HG03469 (cell line): ENCODE measurements at regions not wholly inside any gene's neighbourhood (a gene's known extent, or its start where the extent isn't known, plus 50 kb on each side); places are given as distances from the start of the nearest gene placed in this dataset.
"Not testable (repeated sequence)": the region's sequence is repeated elsewhere in the genome, so short reads cannot be mapped to it uniquely, and the experiment has no call there.

ENCODE experiments used
- ATAC-seq: cut with Tn5 transposase; IDR thresholded peaks from one replicate; pipeline ENCODE4 v1.9.1; 2021; ENCODE audit warnings: mild to moderate bottlenecking, moderate library complexity, moderate number of reproducible peaks; ENCODE audit not compliant: unreplicated experiment

DNA sequence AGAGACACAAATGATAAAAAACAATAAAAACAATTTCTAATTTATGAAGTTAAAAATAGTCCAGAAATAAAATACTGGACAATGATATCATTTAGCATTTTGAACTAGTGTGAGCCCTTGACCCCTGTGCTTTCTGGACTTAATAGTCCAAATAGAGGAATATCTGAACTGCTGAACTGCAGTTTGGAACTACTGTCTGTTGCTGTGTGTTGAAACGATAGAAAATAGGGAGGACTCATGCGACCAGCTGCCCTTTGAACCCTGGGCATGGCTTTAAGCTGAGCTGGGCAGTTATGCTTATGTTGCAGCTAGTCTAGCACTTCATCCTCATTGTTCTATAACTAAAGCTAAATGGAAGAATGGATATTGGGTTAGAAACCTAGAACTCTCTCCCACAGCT, 99.5 kb downstream of the FMR1NB start:
- no peak for ATAC-seq

DNA sequence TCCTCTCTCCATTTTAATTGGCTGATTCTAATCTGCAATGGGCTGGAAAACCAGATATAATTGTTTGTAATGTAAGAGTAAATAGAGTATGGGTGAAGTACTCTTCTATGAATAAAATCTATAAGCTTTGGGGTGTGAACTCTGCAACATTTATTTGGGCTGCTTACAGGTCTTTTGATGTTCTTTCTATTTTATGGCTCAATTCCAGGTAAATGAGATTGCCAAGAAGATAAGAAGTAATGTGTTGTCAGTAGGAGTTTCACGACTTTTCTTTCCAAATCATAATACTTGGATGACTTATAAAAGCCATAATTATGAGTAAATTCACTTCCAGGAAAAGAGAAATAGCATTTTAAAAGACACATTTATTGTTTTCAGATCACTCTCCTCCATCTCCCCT, 103.5 kb downstream of the FMR1NB start:
- ATAC-seq, result no peak

DNA sequence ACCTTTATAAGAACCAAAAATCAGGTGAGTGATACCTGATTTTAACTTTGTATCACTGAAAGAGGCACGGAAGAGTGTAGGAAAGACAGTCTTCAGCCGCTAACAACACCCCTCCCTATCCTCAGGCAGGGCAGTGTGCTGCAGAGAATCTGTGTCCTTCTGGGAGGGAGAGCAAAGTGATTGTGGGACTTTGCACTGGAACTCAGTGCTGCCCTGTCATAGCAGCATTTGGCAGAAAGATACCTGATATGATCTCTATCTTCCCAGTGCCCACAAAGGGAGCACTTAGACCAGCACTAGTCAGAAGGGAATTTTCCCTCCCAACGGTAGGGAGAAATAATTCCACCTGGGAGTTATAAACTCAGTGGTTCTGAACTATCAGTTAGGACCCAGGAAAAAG, 139.0 kb downstream of the FMR1NB start:
- ATAC-seq, result no peak

DNA sequence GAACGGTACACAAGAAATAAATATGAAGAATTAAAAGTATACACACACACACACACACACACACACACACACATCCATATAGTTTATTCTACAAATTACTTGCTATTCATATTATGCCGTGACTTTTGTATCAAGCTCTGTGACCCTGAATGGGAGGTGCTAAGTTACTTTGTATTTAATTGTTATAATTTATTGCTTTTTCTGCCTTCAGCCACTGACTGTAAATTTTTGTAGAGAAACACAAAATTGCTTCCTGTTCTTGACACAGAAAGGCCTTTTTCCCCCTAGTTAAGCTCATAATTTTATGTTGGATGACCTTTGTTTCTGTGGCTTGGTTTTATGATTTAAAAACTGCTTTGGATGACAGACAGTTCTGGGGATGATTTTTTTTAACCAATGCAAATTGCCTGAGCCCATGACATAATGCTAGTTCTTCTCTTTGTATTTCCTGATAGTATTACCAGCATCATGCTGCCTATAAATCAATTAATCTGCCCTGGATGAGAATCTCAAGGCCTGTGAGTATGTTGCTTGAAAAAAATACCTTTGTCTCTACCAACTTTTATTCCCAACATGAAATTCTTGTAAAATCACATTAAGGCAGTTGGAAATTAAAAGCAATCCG, 140.0 kb downstream of the FMR1NB start:
- no peak for ATAC-seq

DNA sequence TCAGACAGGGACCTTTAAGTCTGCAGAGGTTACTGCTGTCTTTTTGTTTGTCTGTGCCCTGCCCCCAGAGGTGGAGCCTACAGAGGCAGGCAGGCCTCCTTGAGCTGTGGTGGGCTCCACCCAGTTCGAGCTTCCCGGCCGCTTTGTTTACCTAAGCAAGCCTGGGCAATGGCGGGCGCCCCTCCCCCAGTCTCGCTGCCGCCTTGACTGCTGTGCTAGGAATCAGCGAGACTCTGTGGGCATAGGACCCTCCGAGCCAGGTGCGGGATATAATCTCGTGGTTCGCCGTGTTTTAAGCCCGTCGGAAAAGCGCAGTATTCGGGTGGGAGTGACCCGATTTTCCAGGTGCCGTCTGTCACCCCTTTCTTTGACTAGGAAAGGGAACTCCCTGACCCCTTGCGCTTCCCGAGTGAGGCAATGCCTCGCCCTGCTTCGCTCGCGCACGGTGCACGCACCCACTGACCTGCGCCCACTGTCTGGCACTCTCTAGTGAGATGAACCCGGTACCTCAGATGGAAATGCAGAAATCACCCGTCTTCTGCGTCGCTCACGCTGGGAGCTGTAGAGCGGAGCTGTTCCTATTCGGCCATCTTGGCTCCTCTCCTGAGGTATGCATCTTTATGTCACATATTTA, 147.9 kb downstream of the FMR1NB start:
- ATAC-seq, result not testable (repeated sequence)

DNA sequence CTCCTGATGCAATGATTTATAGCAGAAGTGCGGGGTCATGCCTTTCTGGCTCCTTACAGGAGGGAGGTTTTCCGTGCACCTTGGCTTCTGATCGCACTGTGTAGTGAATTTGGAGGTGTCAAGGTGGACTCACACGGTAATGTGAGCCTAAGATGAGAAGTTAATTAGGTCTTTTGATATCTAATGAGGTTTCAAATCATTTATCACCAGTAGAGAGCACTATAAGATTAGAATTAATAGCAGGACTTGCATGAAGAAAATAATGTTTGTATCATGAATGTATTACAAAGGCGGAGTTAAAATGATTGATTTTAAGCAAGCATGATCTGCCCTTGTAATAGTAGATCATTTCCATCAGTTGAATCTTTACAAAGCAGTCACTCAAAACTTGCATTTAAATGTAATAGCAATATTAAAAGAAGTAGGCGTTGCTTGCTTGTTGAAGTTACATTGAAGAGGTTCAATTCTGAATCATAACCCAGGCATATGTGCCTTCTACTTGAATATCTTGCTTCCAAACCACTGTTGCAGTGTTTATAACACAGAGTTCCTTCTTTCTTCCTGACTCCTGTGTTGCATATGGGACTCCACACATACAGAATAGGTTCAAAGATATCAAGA, 152.1 kb downstream of the FMR1NB start:
- no peak for ATAC-seq

DNA sequence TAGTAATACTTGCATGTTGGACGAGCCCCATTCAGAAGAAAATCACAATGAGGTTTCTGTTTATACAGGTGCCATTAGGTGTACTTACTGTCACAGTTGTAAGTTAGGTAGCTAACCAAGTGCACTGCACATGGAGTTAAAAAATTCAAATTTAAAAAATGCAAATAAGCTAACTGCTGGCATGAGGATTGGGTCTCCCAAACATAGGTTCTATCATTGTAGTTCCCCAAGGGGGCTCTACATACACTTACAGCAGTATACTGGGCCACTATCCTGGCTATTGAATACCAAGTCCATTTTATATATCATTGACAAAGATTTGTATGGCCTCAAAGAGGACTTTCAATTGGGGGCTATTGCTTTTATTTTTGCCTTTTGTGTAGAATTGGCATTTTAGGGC, 153.4 kb downstream of the FMR1NB start:
- ATAC-seq, result no peak

DNA sequence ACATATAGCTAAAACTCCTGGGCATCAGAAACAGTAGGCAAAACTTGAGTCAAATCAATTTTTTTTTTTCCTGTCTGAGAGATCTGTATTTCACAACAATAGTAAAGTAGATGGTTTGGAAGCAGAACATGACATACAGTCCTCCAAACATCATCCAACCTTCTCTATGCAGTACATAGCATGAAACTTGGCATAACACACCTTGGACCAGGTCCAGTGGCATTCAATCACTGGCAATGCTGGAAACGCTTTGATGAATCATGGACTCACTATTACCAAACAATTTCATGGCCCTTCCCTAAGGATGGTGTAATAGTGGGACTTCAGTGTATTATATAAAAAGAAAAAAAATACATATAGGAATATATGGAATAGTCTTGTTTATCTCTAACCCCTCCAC, 154.6 kb downstream of the FMR1NB start:
- ATAC-seq, result no peak

DNA sequence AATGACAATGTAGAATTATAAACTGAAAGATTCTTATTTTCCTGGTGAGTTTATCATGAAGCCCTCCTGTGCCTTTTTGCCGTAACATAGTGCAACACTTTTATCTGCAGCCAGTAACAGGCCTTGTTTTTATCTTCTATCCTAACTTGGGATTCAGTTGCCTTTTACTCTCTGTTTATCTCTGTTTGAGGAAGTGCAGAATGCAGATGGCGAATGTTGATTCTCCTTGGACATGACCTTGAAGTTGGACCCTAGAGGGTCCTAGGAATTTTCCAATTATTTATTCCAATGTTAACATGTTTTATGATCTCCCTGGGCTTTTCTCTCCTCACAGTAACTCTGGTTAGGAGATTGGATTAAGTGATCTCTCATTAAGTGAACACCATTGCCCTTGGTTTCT, 165.0 kb downstream of the FMR1NB start:
- ATAC-seq, result no peak

DNA sequence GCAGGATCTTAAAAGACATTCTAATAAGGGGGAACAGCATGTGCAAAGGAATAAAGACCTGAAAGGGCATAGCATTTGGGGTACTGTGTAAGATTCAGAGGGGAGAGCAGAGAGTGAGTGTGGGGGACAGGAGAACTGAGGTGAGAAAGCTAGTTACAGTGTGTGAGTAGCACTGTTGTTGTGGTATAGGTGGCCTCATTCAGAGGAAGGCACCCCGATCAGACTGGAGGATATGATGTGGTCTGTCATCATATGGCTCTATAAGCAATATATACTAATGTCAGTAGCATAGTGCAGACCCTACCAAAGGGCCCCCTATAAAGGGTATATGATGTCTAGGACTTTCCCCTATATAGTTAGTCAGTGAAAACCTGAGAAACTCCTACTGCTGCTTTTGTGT, 175.8 kb downstream of the FMR1NB start:
- ATAC-seq, result no peak

DNA sequence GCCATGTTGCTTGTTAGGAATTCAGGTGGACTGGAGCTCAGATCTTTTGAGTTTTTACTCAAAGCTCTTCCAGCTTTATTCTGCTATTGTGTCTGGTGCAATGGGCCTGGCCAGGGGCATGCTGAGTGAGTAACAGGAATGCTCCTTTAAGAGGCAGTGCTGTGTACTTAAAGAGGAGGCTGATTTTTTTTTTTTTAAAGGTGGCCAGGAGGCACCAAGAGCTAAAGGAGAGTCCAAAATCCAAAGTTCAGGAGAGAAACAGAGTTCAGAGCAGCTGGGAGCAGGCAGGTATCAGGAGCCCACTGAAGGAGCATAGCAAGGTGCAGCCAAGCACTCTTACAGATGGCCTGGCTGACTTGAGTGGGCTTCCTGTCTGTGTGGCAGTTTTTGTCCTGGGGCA, 178.7 kb downstream of the FMR1NB start:
- no peak for ATAC-seq

DNA sequence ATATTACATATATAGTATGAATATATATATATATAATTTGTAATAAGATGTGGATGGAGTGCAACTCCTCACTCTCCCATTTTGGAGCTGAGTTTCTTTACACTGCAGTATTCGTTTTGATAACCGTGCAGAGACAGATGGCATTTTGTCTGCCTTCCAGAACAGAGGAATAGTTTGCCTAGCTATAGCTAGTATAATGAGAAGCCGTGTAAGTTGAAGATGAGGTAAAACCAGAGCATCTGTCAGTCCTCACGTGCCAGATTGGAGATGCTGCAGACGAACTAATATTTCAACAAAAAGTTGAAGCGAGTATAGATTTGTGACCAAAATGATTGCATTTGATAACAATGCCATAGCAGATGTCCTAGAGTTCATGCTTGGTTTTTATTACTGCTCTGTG, 180.6 kb downstream of the FMR1NB start:
- ATAC-seq, result no peak

DNA sequence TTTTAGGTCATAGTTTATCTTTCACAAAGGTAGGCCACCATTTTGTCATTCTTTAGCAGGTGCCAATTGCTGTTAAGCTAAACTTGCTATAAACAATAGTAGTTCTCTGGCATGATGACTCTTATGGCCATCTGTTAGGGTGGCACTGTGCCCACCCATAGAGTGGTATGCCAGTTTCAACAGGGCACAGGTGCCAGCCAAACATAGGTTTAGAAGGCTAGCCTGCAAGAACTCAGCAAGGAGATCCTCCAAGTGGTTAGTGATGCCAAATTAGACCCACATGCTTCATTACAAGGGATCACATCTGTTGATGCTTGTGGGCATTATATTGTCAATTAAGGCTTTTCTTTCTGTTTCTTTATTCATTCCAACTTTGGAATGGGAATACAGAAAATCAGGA, 204.5 kb downstream of the FMR1NB start:
- no peak for ATAC-seq

DNA sequence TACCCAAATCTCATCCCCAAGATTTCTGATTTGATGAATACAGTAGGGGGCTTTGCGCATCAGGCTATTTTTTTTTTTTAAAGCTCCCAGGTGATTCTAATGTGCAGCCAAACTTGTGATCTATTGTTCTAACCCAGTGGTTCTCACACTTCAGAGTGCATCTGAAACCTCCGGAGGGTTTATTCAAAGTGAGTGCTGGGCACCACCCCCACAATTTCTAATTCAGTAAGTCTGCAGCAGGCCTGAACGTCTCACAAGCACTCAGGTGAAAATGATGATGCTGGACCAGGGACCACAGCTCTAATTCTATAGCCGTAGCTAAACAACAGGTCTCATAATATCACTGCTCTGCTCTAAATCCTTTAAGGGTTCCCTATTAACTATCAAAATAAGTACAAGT, 211.4 kb downstream of the FMR1NB start:
- ATAC-seq, result no peak

DNA sequence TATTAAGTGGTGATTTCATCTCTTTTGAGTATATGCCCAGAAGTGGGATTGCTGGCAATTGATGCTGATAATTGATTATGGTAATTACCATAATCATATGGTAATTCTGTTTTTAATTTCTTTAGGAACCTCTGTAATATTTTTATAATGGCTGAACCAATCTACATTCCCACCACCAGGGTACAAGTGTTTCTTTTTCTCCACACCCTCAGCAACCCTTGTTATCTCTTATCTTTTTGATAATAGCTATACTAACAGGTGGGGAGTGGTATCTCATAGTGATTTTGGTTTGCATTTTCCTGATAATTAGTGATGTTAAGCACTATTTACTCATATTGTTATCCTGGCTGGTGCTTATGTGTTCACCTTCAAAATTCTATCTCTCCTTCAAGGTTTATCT, 212.6 kb downstream of the FMR1NB start:
- no peak for ATAC-seq

DNA sequence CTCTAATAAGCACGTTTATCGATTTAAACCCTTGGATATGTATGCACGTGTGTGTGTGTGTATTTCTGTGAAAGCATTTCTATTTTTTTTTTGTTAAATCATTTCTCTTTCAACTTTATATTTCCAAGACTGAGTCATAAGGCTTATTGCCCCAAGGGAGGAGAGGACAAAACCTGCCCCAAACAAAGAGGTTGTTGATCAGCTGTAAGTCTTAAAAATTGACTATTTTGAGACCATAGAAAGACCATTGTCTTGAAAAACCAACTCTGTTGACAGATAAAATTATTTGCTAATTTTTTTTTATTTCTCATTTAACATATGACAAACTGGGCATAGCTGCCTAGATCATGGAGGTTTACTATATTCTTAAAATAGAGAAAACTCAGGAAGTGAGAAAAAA, 222.4 kb downstream of the FMR1NB start:
- ATAC-seq, result no peak

DNA sequence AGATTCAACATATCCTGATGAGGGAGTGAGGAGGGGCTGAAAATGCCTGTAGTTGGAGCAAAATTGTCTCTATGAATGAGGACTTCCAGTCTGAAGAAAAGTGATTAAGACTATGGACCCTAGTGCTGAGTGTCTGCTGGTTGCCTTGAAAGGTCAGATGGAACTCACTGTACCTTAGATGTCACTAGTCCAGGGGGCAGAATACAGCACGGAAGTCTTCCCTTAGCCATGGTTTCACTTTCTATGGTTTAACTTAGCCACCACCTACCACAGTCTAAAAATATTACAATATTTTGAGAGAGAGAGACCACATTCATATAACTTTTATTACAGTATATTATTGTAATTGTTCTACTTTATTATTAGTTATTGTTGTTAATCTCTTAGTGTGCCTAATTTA, 223.1 kb downstream of the FMR1NB start:
- no peak for ATAC-seq

DNA sequence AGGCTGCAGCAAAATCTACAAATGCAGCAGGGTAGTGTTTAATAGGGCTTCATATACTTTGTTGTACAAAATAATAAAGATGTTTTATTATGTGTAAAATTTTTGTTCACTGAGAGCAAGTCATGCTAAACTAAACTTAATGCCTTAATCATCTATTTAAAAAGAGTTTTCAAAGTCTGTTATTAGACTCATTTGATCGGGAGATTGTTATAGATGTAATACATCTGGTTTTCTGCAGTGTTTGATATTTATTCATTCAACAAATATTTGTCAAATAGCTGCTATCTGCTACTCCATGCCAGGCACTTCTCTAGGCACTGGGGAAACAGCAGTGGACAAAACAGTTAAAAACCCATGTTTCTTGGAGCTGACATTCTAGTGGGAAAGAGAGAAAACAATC, 233.6 kb downstream of the FMR1NB start:
- ATAC-seq, result no peak

DNA sequence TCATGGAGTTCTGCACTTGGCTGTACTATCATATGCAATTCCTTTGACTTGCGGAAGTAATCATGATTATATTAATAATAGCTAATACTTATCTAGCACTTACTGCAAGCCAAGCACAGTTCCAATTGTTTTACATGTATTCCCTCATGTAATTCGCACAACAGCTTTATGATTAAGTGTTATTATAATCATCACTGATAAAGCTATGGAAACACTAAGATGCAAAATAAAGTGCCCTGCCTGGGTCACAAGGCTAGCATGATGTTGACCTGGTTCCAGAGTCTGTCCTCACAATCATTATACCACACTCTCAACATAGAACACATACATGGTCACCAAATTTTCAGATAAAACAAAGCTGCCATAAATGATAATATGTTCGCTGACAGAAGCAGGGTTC, 234.6 kb downstream of the FMR1NB start:
- no peak for ATAC-seq

DNA sequence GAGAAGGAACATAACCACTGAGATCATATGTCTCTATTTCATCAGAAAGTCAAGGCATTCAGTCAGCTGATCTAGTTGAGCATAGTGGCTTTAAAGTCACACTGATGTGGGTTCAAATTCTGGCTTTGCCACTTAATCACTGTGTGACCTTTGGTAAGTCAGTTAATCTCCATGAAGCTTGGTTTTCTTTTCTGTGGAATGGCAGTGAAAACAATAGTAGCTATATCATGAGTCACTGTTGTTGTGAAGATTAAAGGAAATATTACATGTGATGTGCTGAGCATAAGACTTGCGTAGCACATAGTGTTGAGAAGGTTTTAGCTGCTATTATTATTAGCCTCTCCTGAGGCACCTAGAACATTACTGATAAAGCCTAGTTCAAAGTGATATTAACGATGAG, 242.2 kb downstream of the FMR1NB start:
- no peak for ATAC-seq

DNA sequence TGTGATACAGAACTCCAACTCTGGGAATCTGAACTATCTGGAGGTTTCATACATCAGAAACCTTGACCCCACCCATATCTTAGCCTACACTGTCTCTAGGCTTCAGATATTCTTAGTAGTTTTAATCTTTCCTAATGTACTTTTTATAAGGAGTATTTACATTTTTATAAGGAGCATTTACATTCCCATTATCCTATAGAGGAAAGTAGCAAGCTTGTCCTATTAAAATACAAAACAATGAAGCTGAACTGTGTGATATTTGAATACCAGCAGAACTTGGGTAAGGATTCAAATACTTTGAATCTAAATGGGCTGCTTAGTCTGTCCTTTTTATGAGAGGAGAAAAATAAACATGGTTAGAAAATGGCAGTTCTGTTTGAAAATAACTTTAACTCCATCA, 247.4 kb downstream of the FMR1NB start:
- ATAC-seq, result no peak

DNA sequence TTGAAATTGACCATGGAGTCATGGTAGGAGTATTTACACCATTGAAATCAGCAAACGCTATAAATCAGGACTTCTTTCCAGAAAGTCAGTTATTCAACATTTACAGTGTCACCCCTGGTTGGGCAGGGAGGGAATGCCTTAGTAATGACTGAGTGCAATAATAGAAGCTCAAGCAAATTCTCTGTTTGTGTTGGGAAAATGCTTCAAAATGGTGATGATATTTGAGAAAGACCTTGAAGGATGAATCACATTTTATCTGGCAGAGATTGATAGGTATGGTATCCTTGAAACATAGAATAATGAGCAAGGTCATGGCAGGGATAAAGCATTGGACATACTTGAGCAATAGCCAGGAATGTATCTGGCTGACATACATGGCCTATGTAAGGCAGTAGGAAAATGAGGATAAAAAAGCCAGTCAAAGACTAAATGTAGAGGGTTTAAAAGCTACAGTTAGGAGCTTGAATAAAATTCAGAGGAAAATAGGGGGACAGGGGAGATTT, 248.7 kb downstream of the FMR1NB start:
- ATAC-seq, result no peak
